RWPE1 (cell line): ENCODE measurements at regions not wholly inside any gene's neighbourhood (a gene's known extent, or its start where the extent isn't known, plus 50 kb on each side); places are given as distances from the start of the nearest gene placed in this dataset.

Source experiments
- CTCF ChIA-PET: fragments of 350-600 bp; sonication (Branson Sonifier 250); formaldehyde crosslinking; extraction: SDS; loops from one replicate; lab custom pipeline; 2021; lab: Yijun Ruan, JAX
- POLR2A ChIA-PET: fragments of 400-600 bp; formaldehyde crosslinking; extraction: SDS; loops from one replicate; lab custom pipeline; 2020; ENCODE audit warnings: antibody characterized with exemption; ENCODE audit not compliant: low non-redundant PET; lab: Yijun Ruan, JAX
- DNase-seq: peaks from one replicate; pipeline ENCODE4 v3.0.0; 2012; ENCODE audit warnings: low spot score
- H3K27ac ChIP-seq: fragments of 450-650 bp; 2 replicates; pipeline ENCODE4 v1.5.1; 2017
- TF ChIP-seq, protein P1 (sequence below): fragments of 450-650 bp; conservative IDR thresholded peaks from 2 replicates; pipeline ENCODE4 v1.5.1; 2017; ENCODE audit warnings: low read depth, mild to moderate bottlenecking

DNA sequence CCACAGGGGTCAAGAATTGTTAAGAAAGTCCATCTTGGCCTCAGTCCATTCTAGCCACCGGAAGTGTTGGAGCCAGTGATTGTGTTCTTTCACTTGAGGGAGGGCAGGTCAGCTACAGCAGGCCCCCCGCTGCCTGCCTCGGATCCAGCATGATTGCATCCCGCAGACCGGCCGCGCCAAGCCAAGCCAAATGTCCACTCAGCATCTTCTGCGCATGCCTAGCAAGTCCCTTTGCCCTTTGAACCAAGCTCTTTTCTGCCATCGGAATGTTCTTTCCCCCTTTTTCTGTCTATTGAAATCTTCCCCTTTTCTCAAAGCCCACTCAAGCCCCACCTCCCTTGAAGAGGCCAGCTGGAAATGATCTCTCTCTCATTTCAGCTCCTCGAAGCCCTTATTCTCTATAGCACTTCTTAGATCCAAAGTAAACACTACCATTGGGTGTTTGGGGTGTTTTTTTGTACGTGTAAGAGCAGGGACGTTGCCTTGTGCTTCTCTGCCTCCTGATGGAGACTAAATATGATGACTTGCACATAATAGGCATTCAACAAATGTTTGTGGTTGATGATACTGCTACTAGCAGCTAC, 147.8 kb upstream of the BCOR start:
- POLR2A ChIA-PET = no interaction called here
- H3K27ac ChIP-seq = no peak overlapping the region
- no peak for DNase-seq
- CTCF ChIA-PET = no interaction called here
- TF ChIP-seq, protein P1, sequence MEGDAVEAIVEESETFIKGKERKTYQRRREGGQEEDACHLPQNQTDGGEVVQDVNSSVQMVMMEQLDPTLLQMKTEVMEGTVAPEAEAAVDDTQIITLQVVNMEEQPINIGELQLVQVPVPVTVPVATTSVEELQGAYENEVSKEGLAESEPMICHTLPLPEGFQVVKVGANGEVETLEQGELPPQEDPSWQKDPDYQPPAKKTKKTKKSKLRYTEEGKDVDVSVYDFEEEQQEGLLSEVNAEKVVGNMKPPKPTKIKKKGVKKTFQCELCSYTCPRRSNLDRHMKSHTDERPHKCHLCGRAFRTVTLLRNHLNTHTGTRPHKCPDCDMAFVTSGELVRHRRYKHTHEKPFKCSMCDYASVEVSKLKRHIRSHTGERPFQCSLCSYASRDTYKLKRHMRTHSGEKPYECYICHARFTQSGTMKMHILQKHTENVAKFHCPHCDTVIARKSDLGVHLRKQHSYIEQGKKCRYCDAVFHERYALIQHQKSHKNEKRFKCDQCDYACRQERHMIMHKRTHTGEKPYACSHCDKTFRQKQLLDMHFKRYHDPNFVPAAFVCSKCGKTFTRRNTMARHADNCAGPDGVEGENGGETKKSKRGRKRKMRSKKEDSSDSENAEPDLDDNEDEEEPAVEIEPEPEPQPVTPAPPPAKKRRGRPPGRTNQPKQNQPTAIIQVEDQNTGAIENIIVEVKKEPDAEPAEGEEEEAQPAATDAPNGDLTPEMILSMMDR = no peak

- no peak for DNase-seq
- no peak overlapping the region for H3K27ac ChIP-seq
- POLR2A ChIA-PET = no interaction called here
- TF ChIP-seq, protein P1 = no peak
- CTCF ChIA-PET = no interaction called here
These were observed 147.2 kb upstream of the BCOR start for GRCh38 chrX:40244980-40245379.

DNA sequence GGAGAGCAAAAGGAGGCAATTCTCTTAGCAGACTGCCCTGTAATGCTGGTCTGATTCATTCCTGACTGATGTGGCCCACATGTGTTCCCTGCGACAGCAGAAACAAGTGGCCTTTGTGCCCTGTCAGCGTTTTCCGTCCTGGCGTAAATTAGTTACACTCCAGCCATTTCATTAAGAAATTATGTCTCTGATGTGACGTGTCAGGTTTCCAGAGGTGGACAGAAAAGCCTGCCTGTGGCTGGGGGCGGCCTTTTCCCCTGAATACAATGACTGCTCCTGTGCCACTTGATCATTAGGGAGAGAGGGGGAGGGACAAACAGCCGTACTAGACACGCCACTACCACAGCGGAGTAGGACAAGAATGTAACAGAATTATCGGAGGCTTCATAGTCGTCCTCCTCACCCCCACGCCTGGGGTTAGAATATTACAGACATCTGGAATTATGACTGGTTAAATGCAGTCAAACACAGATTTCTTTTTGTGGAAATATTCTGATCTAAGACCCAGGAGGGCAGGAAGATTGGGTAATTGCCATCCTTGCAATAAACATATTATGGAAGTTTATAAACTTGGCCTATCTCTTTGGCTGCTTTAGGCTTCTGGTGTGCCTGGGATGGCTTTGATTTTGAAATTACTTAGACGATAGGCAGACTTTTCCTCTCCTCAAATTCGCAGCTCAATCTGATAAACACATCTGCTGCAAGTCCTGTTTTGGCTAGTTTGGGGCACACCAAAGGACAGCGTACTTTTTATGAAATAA, 146.2 kb upstream of the BCOR start:
- no peak overlapping the region for H3K27ac ChIP-seq
- CTCF ChIA-PET = no interaction called here
- no peak for DNase-seq
- POLR2A ChIA-PET = no interaction called here
- TF ChIP-seq, protein P1 = no peak

DNA sequence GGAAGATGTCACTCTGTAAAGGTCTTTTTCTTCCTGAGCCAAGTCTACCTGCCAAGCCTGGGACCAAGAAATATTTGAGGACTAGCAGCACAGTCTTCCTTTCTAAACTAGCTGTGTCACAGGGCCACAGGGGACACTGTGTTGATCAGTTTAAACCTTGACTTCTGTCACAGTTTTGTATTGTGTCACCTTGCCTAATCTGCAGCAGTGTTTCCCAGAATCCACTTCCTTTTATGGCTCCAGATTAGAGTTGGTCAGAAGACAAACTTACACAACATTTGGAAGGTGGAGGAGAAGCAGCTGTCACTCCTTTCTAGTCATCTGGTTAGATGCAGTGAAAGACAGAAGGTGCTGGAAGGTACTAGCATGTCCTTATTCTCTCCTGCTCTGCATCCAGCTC, 143.1 kb upstream of the BCOR start:
- no peak overlapping the region for H3K27ac ChIP-seq
- CTCF ChIA-PET = no interaction called here
- DNase-seq = no peak
- POLR2A ChIA-PET = no interaction called here
- TF ChIP-seq, protein P1 = no peak

DNA sequence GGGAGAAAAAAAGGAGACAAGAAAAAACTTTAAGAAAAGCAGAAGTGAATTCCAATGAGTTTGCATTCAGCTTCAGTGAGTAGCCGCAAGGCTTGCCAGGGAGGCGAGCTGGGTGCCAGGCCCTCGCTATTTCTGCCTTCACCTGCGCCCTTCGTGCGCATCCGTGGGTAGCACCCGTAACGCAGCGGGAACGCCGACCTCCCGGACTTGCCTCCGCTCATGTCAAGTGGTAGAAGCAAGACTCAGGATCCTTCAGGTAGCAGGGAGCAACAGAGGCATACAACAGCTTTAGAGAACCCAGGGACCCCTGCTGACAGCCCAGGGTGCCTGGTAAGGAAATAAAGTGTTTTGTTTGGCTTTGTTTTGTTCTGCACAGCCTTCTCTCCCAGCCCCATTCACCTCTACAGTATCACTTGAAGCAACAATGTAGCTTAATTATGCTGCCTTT, 140.0 kb upstream of the BCOR start:
- DNase-seq = no peak
- no peak overlapping the region for H3K27ac ChIP-seq
- ChIA-PET CTCF (no interaction called here), POLR2A (no interaction called here)
- TF ChIP-seq, protein P1 = no peak

DNA sequence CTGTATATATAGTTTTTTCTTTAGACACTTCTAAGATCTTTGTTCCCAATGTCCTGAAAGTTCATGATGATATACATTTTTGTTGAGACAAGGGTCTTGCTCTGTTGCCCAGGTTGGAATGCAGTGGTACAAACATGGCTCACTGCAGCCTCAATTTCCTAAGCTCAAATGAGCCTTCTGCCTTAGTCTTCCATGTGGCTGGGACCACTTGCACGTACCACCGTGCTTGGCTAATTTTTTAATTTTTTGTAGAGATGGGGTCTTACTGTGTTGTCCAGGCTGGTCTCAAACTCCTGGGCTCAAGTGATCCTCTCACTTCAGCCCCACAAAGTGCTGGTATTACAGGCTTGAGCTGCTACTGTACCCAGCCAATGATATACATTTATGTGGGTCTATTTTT, 132.9 kb upstream of the BCOR start:
- no peak overlapping the region for H3K27ac ChIP-seq
- no peak for DNase-seq
- POLR2A ChIA-PET = no interaction called here
- TF ChIP-seq, protein P1 = no peak
- CTCF ChIA-PET = no interaction called here
